ENCODE measurements at regions not wholly inside any gene's neighbourhood (a gene's known extent, or its start where the extent isn't known, plus 50 kb on each side); places are given as distances from the start of the nearest gene placed in this dataset.

GRCh38 chr21:30048570-30048969, 108.8 kb upstream of the GRIK1 start:
- TF ChIP-seq CTCF (IDR thresholded peaks at IDR 0.05; ENCODE audit: insufficient read depth, low read depth, low read length) = no peak
- TF ChIP-seq EZH2 (IDR thresholded peaks at IDR 0.05; ENCODE audit: insufficient read depth, low read length) = no peak

Measured in astrocyte (in vitro differentiated cells and primary cell).